H1 (cell line): ENCODE measurements at regions not wholly inside any gene's neighbourhood (a gene's known extent, or its start where the extent isn't known, plus 50 kb on each side); places are given as distances from the start of the nearest gene placed in this dataset.

ENCODE experiments used
- CTCF ChIA-PET: fragments of 300-600 bp; sonication (Branson Sonifier 250); formaldehyde crosslinking; loops from one replicate; lab custom pipeline; 2021; ENCODE audit not compliant: partially characterized antibody; lab: Charles Lee
- POLR2A ChIA-PET: fragments of 300-600 bp; sonication (Branson Sonifier 250); formaldehyde crosslinking; loops from one replicate; lab custom pipeline; 2021; ENCODE audit warnings: inconsistent platforms; ENCODE audit not compliant: partially characterized antibody; lab: Charles Lee
- DNase-seq, 2 experiments: peaks; one replicate each; pipeline versions ENCODE4 v3.0.0 to v3.0.0-alpha.2; 2010 to 2022; ENCODE audit warnings: low spot score in 2 of 2, low read depth in 1 of 2, mixed read lengths in 1 of 2
- FAIRE-seq: peaks from 2 replicates; lab custom pipeline; 2011; peaks lifted over from hg19 to GRCh38; lab: Jason Lieb, UNC
- H2AFZ ChIP-seq: 2 replicates; pipeline ENCODE4 v1.8.1; 2012; ENCODE audit warnings: low read length, inconsistent platforms
- H2AK5ac ChIP-seq: 2 replicates; pipeline ENCODE4 v1.6.1; 2013; ENCODE audit warnings: low read depth, low read length
- H2BK120ac ChIP-seq: replicated peaks from 2 replicates; pipeline ENCODE3; 2013; ENCODE audit warnings: low read depth, low read length, inconsistent platforms
- H2BK12ac ChIP-seq: 2 replicates; pipeline ENCODE4 v1.6.1; 2013; ENCODE audit warnings: low read depth, low read length
- H2BK15ac ChIP-seq: 2 replicates; pipeline ENCODE4 v1.6.1; 2013; ENCODE audit warnings: low read length
- H2BK20ac ChIP-seq: 2 replicates; pipeline ENCODE4 v1.6.1; 2013; ENCODE audit warnings: low read length
- H2BK5ac ChIP-seq: 2 replicates; pipeline ENCODE4 v1.6.1; 2013; ENCODE audit warnings: low read depth, low read length
- H3K14ac ChIP-seq: 2 replicates; pipeline ENCODE4 v1.6.1; 2013; ENCODE audit warnings: inconsistent platforms; ENCODE audit not compliant: insufficient read length
- H3K18ac ChIP-seq: 2 replicates; pipeline ENCODE4 v1.6.1; 2013; ENCODE audit warnings: low read length; ENCODE audit errors: extremely low read depth
- H3K23ac ChIP-seq: 2 replicates; pipeline ENCODE4 v1.6.1; 2013; ENCODE audit warnings: inconsistent platforms; ENCODE audit not compliant: insufficient read length
- H3K23me2 ChIP-seq: 2 replicates; pipeline ENCODE4 v1.6.1; 2013; ENCODE audit warnings: low read depth, low read length
- H3K27ac ChIP-seq: 2 replicates; pipeline ENCODE4 v1.6.1; 2011; ENCODE audit warnings: low read depth, low read length, inconsistent platforms
- H3K27me3 ChIP-seq, 4 experiments: replicated peaks in 1 of 4; 1 replicate in 1 of 4; 2 replicates in 3 of 4; pipeline versions ENCODE4 v1.6.1 to v1.8.1; 2011 to 2013; ENCODE audit warnings: low read length in 3 of 4, mild to moderate bottlenecking in 3 of 4, inconsistent platforms in 2 of 4, mixed read lengths in 2 of 4, moderate library complexity in 1 of 4; ENCODE audit not compliant: control insufficient read depth in 3 of 4, insufficient read depth in 3 of 4; ENCODE audit errors: extremely low read depth in 1 of 4
- H3K36me3 ChIP-seq, 4 experiments: 2 replicates each; pipeline versions ENCODE4 v1.6.1 to v1.8.1; 2011 to 2013; ENCODE audit warnings: mild to moderate bottlenecking in 4 of 4, low read length in 3 of 4, moderate library complexity in 2 of 4, control low read depth in 1 of 4, inconsistent platforms in 1 of 4; ENCODE audit not compliant: insufficient read depth in 4 of 4, control insufficient read depth in 2 of 4
- H3K4ac ChIP-seq: replicated peaks from 2 replicates; pipeline ENCODE3; 2013; ENCODE audit warnings: low read length, low read depth, mixed read lengths, inconsistent platforms; ENCODE audit not compliant: insufficient read length
- H3K4me1 ChIP-seq, 4 experiments: replicated peaks in 1 of 4; 1 replicate in 1 of 4; 2 replicates in 3 of 4; pipeline versions ENCODE4 v1.6.1 to v1.8.1; 2011 to 2013; ENCODE audit warnings: low read length in 3 of 4, inconsistent platforms in 2 of 4, mixed read lengths in 1 of 4; ENCODE audit not compliant: insufficient read depth in 4 of 4, control insufficient read depth in 3 of 4
- H3K4me2 ChIP-seq, 2 experiments: 2 replicates each; pipeline versions ENCODE4 v1.6.1 to v1.8.1; 2011 to 2013; ENCODE audit warnings: low read depth in 2 of 2, low read length in 2 of 2, control low read depth in 1 of 2, inconsistent platforms in 1 of 2, mild to moderate bottlenecking in 1 of 2; ENCODE audit not compliant: insufficient read depth in 1 of 2
- H3K4me3 ChIP-seq, 4 experiments: fragments of 200-600, 300-600 bp in 1 of 4; sonication (generic), shearing (Covaris generic), sonication (Bioruptor Twin) in 1 of 4; 2 replicates each; pipeline versions ENCODE4 v1.5.1 to v1.8.1; 2011 to 2016; ENCODE audit warnings: low read length in 4 of 4, low read depth in 3 of 4, control low read depth in 2 of 4, inconsistent platforms in 2 of 4, mild to moderate bottlenecking in 2 of 4, mixed read lengths in 1 of 4, moderate library complexity in 1 of 4; ENCODE audit not compliant: insufficient read depth in 2 of 4; ENCODE audit errors: extremely low read depth in 1 of 4
- H3K56ac ChIP-seq: replicated peaks from 2 replicates; pipeline ENCODE3; 2013; ENCODE audit warnings: low read depth, mild to moderate bottlenecking, mixed read lengths, low read length, inconsistent platforms; ENCODE audit not compliant: insufficient read length
- H3K79me1 ChIP-seq: 2 replicates; pipeline ENCODE4 v1.6.1; 2013; ENCODE audit warnings: low read depth, low read length, control low read depth
- H3K79me2 ChIP-seq, 2 experiments: 2 replicates each; pipeline versions ENCODE4 v1.6.1 to v1.8.1; 2012 to 2013; ENCODE audit warnings: low read length in 2 of 2, mild to moderate bottlenecking in 2 of 2, inconsistent platforms in 1 of 2; ENCODE audit not compliant: insufficient read depth in 2 of 2, control insufficient read depth in 1 of 2
- H3K9ac ChIP-seq, 4 experiments: replicated peaks in 1 of 4; 1 replicate in 1 of 4; 2 replicates in 3 of 4; pipeline versions ENCODE4 v1.6.1 to v1.8.1; 2011 to 2013; ENCODE audit warnings: low read depth in 3 of 4, low read length in 3 of 4, control low read depth in 2 of 4, mild to moderate bottlenecking in 2 of 4, moderate library complexity in 2 of 4, inconsistent platforms in 1 of 4; ENCODE audit errors: extremely low read depth in 1 of 4
- H3K9me3 ChIP-seq, 2 experiments: 2 replicates each; pipeline versions ENCODE4 v1.6.1 to v1.8.1; 2012 to 2013; ENCODE audit warnings: mild to moderate bottlenecking in 2 of 2, moderate library complexity in 2 of 2, control low read depth in 1 of 2, inconsistent platforms in 1 of 2, low read depth in 1 of 2, low read length in 1 of 2, mixed read lengths in 1 of 2; ENCODE audit not compliant: insufficient read depth in 2 of 2
- H4K20me1 ChIP-seq, 2 experiments: replicated peaks in 1 of 2; 2 replicates each; pipeline versions ENCODE3 to v1.8.1; 2011 to 2013; ENCODE audit warnings: inconsistent platforms in 2 of 2, low read length in 2 of 2, mild to moderate bottlenecking in 1 of 2; ENCODE audit not compliant: insufficient read depth in 2 of 2, control insufficient read depth in 1 of 2
- H4K5ac ChIP-seq: 2 replicates; pipeline ENCODE4 v1.6.1; 2013; ENCODE audit warnings: low read length, low read depth, mixed read lengths, inconsistent platforms; ENCODE audit not compliant: insufficient read length
- H4K8ac ChIP-seq: 2 replicates; pipeline ENCODE4 v1.8.0; 2013; ENCODE audit warnings: mild to moderate bottlenecking, moderate library complexity, low read length, inconsistent platforms; ENCODE audit not compliant: insufficient read depth; ENCODE audit errors: extremely low read depth
- H4K91ac ChIP-seq: replicated peaks from 2 replicates; pipeline ENCODE3; 2013; ENCODE audit warnings: low read length, mixed read lengths, inconsistent platforms; ENCODE audit not compliant: insufficient read length
- CEBPB ChIP-seq: IDR thresholded peaks from 2 replicates; pipeline ENCODE4 v1.6.1; 2012; ENCODE audit warnings: low read depth, low read length
- CTCF ChIP-seq, 3 experiments: IDR thresholded peaks; 1 replicate in 2 of 3; 2 replicates in 1 of 3; pipeline versions ENCODE4 v1.5.1 to v1.6.1; 2011; ENCODE audit warnings: low read length in 3 of 3, mild to moderate bottlenecking in 3 of 3, inconsistent platforms in 2 of 3, low read depth in 1 of 3, moderate library complexity in 1 of 3; ENCODE audit not compliant: insufficient read depth in 1 of 3; ENCODE audit errors: control extremely low read depth in 1 of 3
- FOSL1 ChIP-seq: IDR thresholded peaks from 2 replicates; pipeline ENCODE4 v1.6.1; 2011; ENCODE audit warnings: mild to moderate bottlenecking, low read depth, low read length, moderate library complexity; ENCODE audit not compliant: insufficient read depth
- GABPA ChIP-seq: IDR thresholded peaks from 2 replicates; pipeline ENCODE4 v1.6.1; 2011; ENCODE audit warnings: mild to moderate bottlenecking, low read length, moderate library complexity, borderline replicate concordance; ENCODE audit not compliant: insufficient read depth
- SAP30 ChIP-seq: fragments of 300-600 bp; sonication (generic); IDR thresholded peaks from 2 replicates; pipeline ENCODE4 v1.7.1; 2012; ENCODE audit warnings: low read length, moderate library complexity, mild to moderate bottlenecking, inconsistent platforms; ENCODE audit not compliant: insufficient read depth, insufficient replicate concordance
- SIX5 ChIP-seq: IDR thresholded peaks from 2 replicates; pipeline ENCODE4 v1.6.1; 2011; ENCODE audit warnings: mild to moderate bottlenecking, low read depth, low read length
- SP4 ChIP-seq: IDR thresholded peaks from 2 replicates; pipeline ENCODE4 v1.6.1; 2012; ENCODE audit warnings: low read length, inconsistent platforms
- SUZ12 ChIP-seq: fragments of 200-600 bp; sonication (generic); IDR thresholded peaks from 2 replicates; pipeline ENCODE4 v1.6.1; 2012; ENCODE audit warnings: mild to moderate bottlenecking, inconsistent platforms, low read length, moderate library complexity, mixed read lengths
- USF2 ChIP-seq: IDR thresholded peaks from 2 replicates; pipeline ENCODE4 v1.6.1; 2011; ENCODE audit warnings: low read length, improper control_type of control experiment
- WGBS, 2 experiments: shearing (Covaris generic) in 1 of 2; methylation state at CpG; one replicate each; pipeline versions ENCODE4 v1.1.6 to v1.1.7; 2013 to 2015; ENCODE audit warnings: low lambda C conversion rate in 2 of 2, mixed read lengths in 2 of 2, inconsistent platforms in 1 of 2, low coverage in 1 of 2, missing lambda C conversion rate in 1 of 2; ENCODE audit not compliant: insufficient replicate concordance in 2 of 2, insufficient coverage in 1 of 2, insufficient read length in 1 of 2; ENCODE audit errors: extremely low coverage in 1 of 2, missing lambda C conversion rate in 1 of 2; 5-methylcytosine and 5-hydroxymethylcytosine counted together
- TF ChIP-seq, protein P1 (sequence below): IDR thresholded peaks from 2 replicates; pipeline ENCODE4 v1.6.1; 2012; ENCODE audit warnings: inconsistent platforms

- no peak overlapping the region for H3K4me2 ChIP-seq
- H4K91ac ChIP-seq, result no peak overlapping the region
- H3K79me1 ChIP-seq, result no peaks in the 10 kb centered on the region
- H2AK5ac ChIP-seq, result no peak overlapping the region
- no peak overlapping the region for H3K14ac ChIP-seq
- no peak overlapping the region for H2BK20ac ChIP-seq
- H2AFZ ChIP-seq, result no peak overlapping the region
- CTCF ChIA-PET, result no interaction called here
- no peak overlapping the region for H3K4ac ChIP-seq
- H2BK120ac ChIP-seq, result no peak overlapping the region
- no peak overlapping the region for H2BK12ac ChIP-seq
- FAIRE-seq (no peak), DNase-seq (no peak)
- no peak overlapping the region for H3K18ac ChIP-seq
- H3K4me1 ChIP-seq, result no peaks in the 10 kb centered on the region
- no peak overlapping the region for H3K56ac ChIP-seq
- H2BK5ac ChIP-seq, result no peak overlapping the region
- WGBS, 2 experiments, result 92% methylated on average over 4 of the region's 4 CpGs; no CpG with 5 or more reads in 1 of the 2 experiments
- H3K23ac ChIP-seq, result no peak overlapping the region
- no peaks in the 10 kb centered on the region for H3K36me3 ChIP-seq
- no peak overlapping the region for H4K8ac ChIP-seq
- H3K4me3 ChIP-seq, result no peak overlapping the region
- H2BK15ac ChIP-seq, result no peak overlapping the region
- H3K79me2 ChIP-seq, result no peaks in the 10 kb centered on the region
- POLR2A ChIA-PET, result no interaction called here
- H3K27me3 ChIP-seq, result no peaks in the 10 kb centered on the region
- no peaks in the 10 kb centered on the region for H3K23me2 ChIP-seq
- H4K20me1 ChIP-seq, result no peaks in the 10 kb centered on the region
- no peak overlapping the region for H3K27ac ChIP-seq
- peaks cover 32 to 42% of the 10 kb centered on the region in 2 experiments for H3K9me3 ChIP-seq
- no peak overlapping the region for H4K5ac ChIP-seq
- H3K9ac ChIP-seq, result no peak overlapping the region
- TF ChIP-seq GABPA (no peak), USF2 (no peak), CEBPB (no peak), SIX5 (no peak), CTCF (IDR thresholded peaks at IDR 0.05; ENCODE audit: control extremely low read depth in 1 of 3, insufficient read depth in 1 of 3, low read depth in 1 of 3, low read length in 3 of 3) (no peak), SAP30 (no peak), FOSL1 (no peak), SP4 (no peak), SUZ12 (no peak)
- TF ChIP-seq, protein P1, sequence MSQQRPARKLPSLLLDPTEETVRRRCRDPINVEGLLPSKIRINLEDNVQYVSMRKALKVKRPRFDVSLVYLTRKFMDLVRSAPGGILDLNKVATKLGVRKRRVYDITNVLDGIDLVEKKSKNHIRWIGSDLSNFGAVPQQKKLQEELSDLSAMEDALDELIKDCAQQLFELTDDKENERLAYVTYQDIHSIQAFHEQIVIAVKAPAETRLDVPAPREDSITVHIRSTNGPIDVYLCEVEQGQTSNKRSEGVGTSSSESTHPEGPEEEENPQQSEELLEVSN, result no peak
Observed at GRCh38 chr18:71743634-71744033, 800.5 kb downstream of the CBLN2 start.
